ENCODE measurements at regions not wholly inside any gene's neighbourhood (a gene's known extent, or its start where the extent isn't known, plus 50 kb on each side); places are given as distances from the start of the nearest gene placed in this dataset.
A peak's percentile ranks its signal among the peaks of the same experiment; 100 is the strongest.

- DNase-seq (ENCODE audit: low spot score): no peak
Observed at GRCh38 chr2:18423636-18424035, 136.8 kb downstream of the RDH14 start.

GRCh38 chr2:18422432-18423165 lies 137.9 kb downstream of the RDH14 start:
- no peak for DNase-seq (ENCODE audit: low spot score)

- DNase-seq (ENCODE audit: low spot score): no peak
Observed at GRCh38 chr2:18413676-18414396, 146.6 kb downstream of the RDH14 start.

- no peak for DNase-seq (ENCODE audit: low spot score)
Observed at GRCh38 chr2:18412980-18413675, 147.3 kb downstream of the RDH14 start.

GRCh38 chr2:18411626-18412025 lies 148.8 kb downstream of the RDH14 start:
- no peak for DNase-seq (ENCODE audit: low spot score)

- DNase-seq (ENCODE audit: low spot score): no peak
Observed at GRCh38 chr2:18410543-18410942, 149.9 kb downstream of the RDH14 start.

- DNase-seq (ENCODE audit: low spot score): no peak
Observed at GRCh38 chr2:18408638-18409037, 151.8 kb downstream of the RDH14 start.

- DNase-seq (ENCODE audit: low spot score): no peak
Observed at GRCh38 chr2:18406219-18406618, 154.2 kb downstream of the RDH14 start.

GRCh38 chr2:18404708-18405107 lies 155.7 kb downstream of the RDH14 start:
- DNase-seq (ENCODE audit: low spot score): no peak

- no peak for DNase-seq (ENCODE audit: low spot score)
Observed at GRCh38 chr2:18403921-18404522, 156.4 kb downstream of the RDH14 start.

GRCh38 chr2:18402831-18403230 lies 157.6 kb downstream of the RDH14 start:
- no peak for DNase-seq (ENCODE audit: low spot score)

GRCh38 chr2:18401471-18401870 lies 159.0 kb downstream of the RDH14 start:
- DNase-seq (ENCODE audit: low spot score): no peak

- no peak for DNase-seq (ENCODE audit: low spot score)
Observed at GRCh38 chr2:18399601-18400000, 160.9 kb downstream of the RDH14 start.

- DNase-seq (ENCODE audit: low spot score): no peak
Observed at GRCh38 chr2:18398833-18399232, 161.6 kb downstream of the RDH14 start.

- peak; percentile 72 for DNase-seq (ENCODE audit: low spot score)
Observed at GRCh38 chr2:18396329-18397010, 164.0 kb downstream of the RDH14 start.

- DNase-seq (ENCODE audit: low spot score): no peak
Observed at GRCh38 chr2:18395555-18395954, 164.9 kb downstream of the RDH14 start.

- peak; percentile 82 for DNase-seq (ENCODE audit: low spot score)
Observed at GRCh38 chr2:18387441-18388206, 172.8 kb downstream of the RDH14 start.

GRCh38 chr2:18384242-18384641 lies 176.2 kb downstream of the RDH14 start:
- no peak for DNase-seq (ENCODE audit: low spot score)

GRCh38 chr2:18381386-18381785 lies 179.1 kb downstream of the RDH14 start:
- DNase-seq (ENCODE audit: low spot score): no peak

- no peak for DNase-seq (ENCODE audit: low spot score)
Observed at GRCh38 chr2:18380321-18380720, 180.1 kb downstream of the RDH14 start.

GRCh38 chr2:18379870-18380269 lies 180.6 kb downstream of the RDH14 start:
- no peak for DNase-seq (ENCODE audit: low spot score)
